Endodermal cell (in vitro differentiated cells): ENCODE measurements at regions not wholly inside any gene's neighbourhood (a gene's known extent, or its start where the extent isn't known, plus 50 kb on each side); places are given as distances from the start of the nearest gene placed in this dataset.

ENCODE experiments used
- DNase-seq: peaks from one replicate; pipeline ENCODE4 v3.0.0-alpha.2; 2017
- H3K27ac ChIP-seq: 2 replicates; pipeline ENCODE4 v1.5.1; 2013; ENCODE audit warnings: mild to moderate bottlenecking, low read depth, low read length, moderate library complexity
- H3K27me3 ChIP-seq: 2 replicates; pipeline ENCODE4 v1.6.1; 2013; ENCODE audit warnings: mild to moderate bottlenecking, low read length, moderate library complexity; ENCODE audit not compliant: insufficient read depth, control insufficient read depth, poor library complexity, severe bottlenecking
- H3K36me3 ChIP-seq: 2 replicates; pipeline ENCODE4 v1.7.0; 2013; ENCODE audit warnings: mild to moderate bottlenecking, low read length, moderate library complexity; ENCODE audit not compliant: control insufficient read depth, insufficient read depth
- H3K4me1 ChIP-seq: one replicate; pipeline ENCODE4 v1.7.0; 2013; ENCODE audit warnings: low read length; ENCODE audit not compliant: control insufficient read depth, insufficient read depth
- H3K4me3 ChIP-seq: 2 replicates; pipeline ENCODE4 v1.5.1; 2013; ENCODE audit warnings: mild to moderate bottlenecking, low read length, moderate library complexity
- H3K9ac ChIP-seq: 2 replicates; pipeline ENCODE4 v1.6.1; 2013; ENCODE audit warnings: mild to moderate bottlenecking, low read length, moderate library complexity; ENCODE audit not compliant: poor library complexity, severe bottlenecking; ENCODE audit errors: extremely low read depth
- H3K9me3 ChIP-seq: 2 replicates; pipeline ENCODE4 v1.6.1; 2013; ENCODE audit warnings: mild to moderate bottlenecking, low read length, moderate library complexity; ENCODE audit not compliant: control insufficient read depth
- H3K27ac Mint-ChIP-seq: 2 replicates; pipeline ENCODE4 v1.8.0; 2020; ENCODE audit warnings: mixed read lengths
- H3K27me3 Mint-ChIP-seq: 2 replicates; pipeline ENCODE4 v1.8.0; 2021; ENCODE audit warnings: mild to moderate bottlenecking, mixed read lengths; ENCODE audit not compliant: insufficient read depth
- H3K36me3 Mint-ChIP-seq: 2 replicates; pipeline ENCODE4 v1.8.0; 2020; ENCODE audit warnings: low read depth, mixed read lengths
- H3K4me1 Mint-ChIP-seq: 2 replicates; pipeline ENCODE4 v1.8.0; 2020; ENCODE audit warnings: mixed read lengths
- H3K4me3 Mint-ChIP-seq: 2 replicates; pipeline ENCODE4 v1.8.0; 2020; ENCODE audit warnings: mild to moderate bottlenecking, moderate library complexity, mixed read lengths
- H3K9me3 Mint-ChIP-seq: 2 replicates; pipeline ENCODE4 v1.8.0; 2020; ENCODE audit warnings: mild to moderate bottlenecking, mixed read lengths
- CTCF ChIP-seq: fragments of 200-600 bp; sonication (generic); conservative IDR thresholded peaks from 2 replicates; pipeline ENCODE4 v1.5.0; 2021; ENCODE audit warnings: antibody characterized with exemption, mild to moderate bottlenecking
- WGBS, 2 experiments: methylation state at CpG; one replicate each; pipeline versions ENCODE4 v1.1.5 to v1.1.7; 2013; ENCODE audit warnings: missing lambda C conversion rate in 2 of 2, mixed read lengths in 1 of 2; ENCODE audit not compliant: insufficient coverage in 1 of 2, insufficient read length in 1 of 2; 5-methylcytosine and 5-hydroxymethylcytosine counted together

DNA sequence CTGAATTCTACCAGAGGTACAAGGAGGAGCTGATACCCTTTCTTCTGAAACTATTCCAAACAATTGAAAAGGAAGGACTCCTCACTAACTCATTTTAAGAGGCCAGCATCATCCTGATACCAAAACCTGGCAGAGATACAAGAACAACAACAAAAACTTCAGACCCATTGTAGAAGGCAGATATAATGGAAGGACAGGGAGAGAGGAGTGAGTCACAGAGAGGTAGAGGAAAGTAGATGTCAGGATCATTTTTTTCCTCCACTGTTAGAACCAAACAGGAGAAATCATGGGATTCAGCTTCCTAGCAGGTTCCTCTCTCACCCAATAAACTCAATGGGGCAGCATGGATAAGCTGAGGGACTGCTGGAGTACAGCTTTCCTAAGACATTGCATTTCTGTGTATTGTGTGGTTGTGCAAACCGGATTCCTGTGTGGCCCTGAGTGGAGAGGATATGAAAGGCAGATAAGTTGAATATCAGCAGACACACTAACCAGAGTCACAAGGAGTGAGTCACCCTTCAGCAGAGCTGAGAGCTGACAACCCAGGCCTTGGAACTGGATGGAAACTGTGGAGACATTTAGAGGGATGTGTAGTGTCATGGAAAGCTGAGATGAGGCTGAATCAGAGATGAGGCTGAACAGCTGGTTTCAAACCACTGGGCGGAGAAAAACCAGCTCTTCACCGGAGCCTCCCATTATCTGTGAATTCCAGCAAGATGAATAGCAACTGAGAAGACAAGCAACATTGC is 60.9 kb upstream of the MMADHC start:
- WGBS, 2 experiments, result 67 to 81% methylated on average over 3 of the region's 3 CpGs
- TF ChIP-seq CTCF, result no peak

DNA sequence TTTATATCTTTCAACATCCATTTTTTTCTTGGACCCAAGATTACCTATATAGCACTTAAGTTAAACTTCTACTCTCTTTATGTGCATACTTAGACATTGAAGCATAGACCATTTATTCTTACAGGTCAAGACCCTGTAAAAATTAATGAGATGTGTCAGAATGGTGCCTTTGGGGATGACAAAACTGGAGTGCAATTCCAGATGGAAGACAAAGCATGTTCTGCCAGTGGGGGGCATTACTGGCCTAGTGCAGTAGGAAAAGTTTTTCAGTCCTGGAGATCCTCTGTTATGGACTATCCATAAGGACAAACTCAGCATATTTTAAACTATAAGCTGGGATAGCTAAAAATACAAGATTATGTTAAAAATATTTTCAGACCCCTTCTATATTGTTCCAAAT is 57.8 kb upstream of the MMADHC start:
- Mint-ChIP-seq H3K27ac (no peak overlapping the region), H3K9me3 (peaks cover 27% of the 10 kb centered on the region), H3K27me3 (no peaks in the 10 kb centered on the region), H3K4me3 (no peak overlapping the region), H3K36me3 (peaks cover 7% of the 10 kb centered on the region), H3K4me1 (peaks cover 12% of the 10 kb centered on the region)
- H3K27ac ChIP-seq, result no peak overlapping the region
- H3K36me3 ChIP-seq, result no peaks in the 10 kb centered on the region
- DNase-seq, result no peak
- no peak for TF ChIP-seq CTCF
- no peaks in the 10 kb centered on the region for H3K27me3 ChIP-seq
- peaks cover 9% of the 10 kb centered on the region for H3K9me3 ChIP-seq
- no peak overlapping the region for H3K4me3 ChIP-seq
- no peaks in the 10 kb centered on the region for H3K4me1 ChIP-seq
- H3K9ac ChIP-seq, result no peak overlapping the region

More for the DNA sequence above, 60.9 kb upstream of the MMADHC start:
- no peaks in the 10 kb centered on the region for H3K36me3 ChIP-seq
- no peak overlapping the region for H3K9ac ChIP-seq
- H3K4me3 ChIP-seq, result peak overlapping the region; percentile 13
- Mint-ChIP-seq H3K36me3 (peaks cover 10% of the 10 kb centered on the region), H3K4me3 (no peak overlapping the region), H3K9me3 (peaks cover 30% of the 10 kb centered on the region), H3K27ac (no peak overlapping the region), H3K4me1 (peaks cover 18% of the 10 kb centered on the region), H3K27me3 (no peaks in the 10 kb centered on the region)
- DNase-seq, result peak; percentile 58
- H3K27ac ChIP-seq, result no peak overlapping the region
- H3K4me1 ChIP-seq, result no peaks in the 10 kb centered on the region
- H3K27me3 ChIP-seq, result no peaks in the 10 kb centered on the region
- H3K9me3 ChIP-seq, result peaks cover 23% of the 10 kb centered on the region
